Activated CD8-positive, alpha-beta memory T cell treated with anti-CD3 and anti-CD28 coated beads, Interleukin-2, amount 50 U/mL, for 4 hours (primary cell): ENCODE measurements at regions not wholly inside any gene's neighbourhood (a gene's known extent, or its start where the extent isn't known, plus 50 kb on each side); places are given as distances from the start of the nearest gene placed in this dataset.
"Not testable (repeated sequence)": the region's sequence is repeated elsewhere in the genome, so short reads cannot be mapped to it uniquely, and the experiment has no call there.

Experiments used
- DNase-seq: peaks from one replicate; pipeline ENCODE4 v3.0.0-alpha.2; 2020

DNA sequence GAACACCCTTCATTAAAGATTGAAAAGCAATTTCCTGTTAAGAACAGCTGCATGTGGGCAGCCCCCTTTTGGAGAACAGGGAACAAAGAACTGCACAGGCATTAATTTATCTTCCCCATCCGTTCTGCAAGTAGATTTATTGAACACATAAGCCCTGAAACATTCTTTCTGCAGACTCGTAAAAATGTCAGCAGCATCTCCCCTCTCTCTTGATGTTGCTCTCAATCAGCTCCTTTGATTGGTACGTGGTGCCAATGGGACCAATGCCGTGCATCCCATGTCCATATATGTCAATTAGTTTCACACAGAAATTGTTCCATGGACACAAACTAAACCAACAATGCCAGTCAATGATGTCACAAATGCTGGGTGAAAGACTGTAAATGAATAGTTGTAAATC lies 228.5 kb upstream of the RASGEF1B start:
- no peak for DNase-seq

DNA sequence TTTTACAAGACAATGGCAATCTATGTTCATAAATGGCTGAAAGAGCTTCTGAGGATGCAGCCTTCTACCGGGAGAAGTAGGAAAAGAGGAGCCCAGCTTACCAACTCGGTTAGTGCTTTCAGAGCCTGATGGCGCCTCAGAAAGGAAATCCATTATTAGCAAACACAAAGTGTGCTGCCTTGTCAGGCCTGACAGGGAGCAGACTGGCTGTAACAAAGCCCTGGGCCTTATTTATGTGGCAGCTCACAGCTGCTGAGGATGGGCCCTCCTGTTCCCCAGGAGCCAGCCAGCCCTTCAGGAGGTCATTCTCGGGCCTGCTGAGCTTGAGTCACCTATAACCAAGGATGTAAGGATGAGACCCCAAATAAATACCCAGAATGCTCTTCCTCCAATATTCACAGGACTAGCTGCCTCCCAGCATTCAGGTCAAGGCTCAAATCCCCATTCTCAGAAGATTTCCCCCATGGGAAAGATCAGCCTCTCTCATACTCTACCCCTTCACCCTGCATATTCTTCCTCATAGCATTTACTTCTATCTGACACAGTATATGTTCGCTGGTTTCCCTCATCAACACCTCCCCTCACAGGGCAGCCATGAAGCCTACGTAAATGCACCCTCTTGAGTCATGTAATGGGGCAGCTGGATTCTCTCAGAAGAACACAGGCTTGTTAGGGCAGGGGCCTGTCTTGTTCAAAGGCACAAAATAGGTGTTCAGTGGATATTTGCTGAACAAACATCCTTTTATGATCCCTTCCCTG lies 227.0 kb upstream of the RASGEF1B start:
- DNase-seq, result no peak

DNA sequence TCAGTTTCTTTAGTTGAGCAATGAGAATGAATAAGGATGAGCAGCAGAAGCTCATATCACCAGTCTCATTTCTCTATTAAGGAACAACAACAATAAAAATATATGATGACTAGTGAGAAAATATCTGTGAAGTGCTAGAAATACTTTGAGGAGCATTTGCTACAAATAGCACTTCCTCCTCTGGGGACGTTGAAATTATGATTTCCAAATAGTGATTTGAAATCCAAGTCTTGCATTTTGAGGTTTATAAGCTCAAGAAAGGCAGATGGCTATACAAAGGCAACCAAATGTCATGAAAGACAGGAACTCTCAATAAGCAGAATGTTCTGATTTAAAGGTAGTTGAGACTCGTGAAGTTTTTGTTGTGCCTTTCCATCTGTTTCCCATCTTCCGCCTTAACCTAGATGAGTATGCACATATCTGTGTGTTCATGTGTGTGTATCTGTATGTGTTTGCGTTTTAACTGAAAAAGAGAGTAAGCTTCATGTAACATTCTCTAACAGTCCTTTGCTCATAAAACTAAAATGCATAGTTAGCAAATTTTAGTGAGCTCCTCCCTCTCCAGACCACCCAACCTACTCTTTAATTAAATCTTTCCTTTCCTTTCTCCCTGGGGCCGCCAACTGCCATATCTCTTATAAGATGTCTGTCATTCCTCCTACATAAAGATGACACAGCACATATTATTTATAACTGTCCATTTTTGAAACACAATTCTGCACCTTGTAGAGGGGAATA lies 222.6 kb upstream of the RASGEF1B start:
- DNase-seq, result no peak

DNA sequence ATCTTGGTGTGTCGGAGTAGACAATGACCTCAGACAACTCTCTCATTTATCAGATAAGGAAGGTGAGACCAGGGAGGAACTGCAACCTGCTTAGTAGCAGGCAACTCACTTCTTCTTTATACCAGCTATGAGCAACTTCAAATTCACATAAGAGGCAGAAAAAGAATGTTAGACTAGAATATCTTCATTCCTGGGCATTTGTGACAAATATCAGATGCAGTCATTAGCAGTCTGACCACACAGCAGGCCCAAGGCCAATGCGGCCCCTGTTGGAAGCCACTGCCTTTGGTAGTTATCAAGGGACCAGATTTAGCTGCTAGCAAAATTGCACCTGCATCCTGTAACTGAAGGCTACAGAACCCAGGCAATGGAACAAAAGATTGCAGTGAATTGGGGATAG lies 219.2 kb upstream of the RASGEF1B start:
- no peak for DNase-seq

DNA sequence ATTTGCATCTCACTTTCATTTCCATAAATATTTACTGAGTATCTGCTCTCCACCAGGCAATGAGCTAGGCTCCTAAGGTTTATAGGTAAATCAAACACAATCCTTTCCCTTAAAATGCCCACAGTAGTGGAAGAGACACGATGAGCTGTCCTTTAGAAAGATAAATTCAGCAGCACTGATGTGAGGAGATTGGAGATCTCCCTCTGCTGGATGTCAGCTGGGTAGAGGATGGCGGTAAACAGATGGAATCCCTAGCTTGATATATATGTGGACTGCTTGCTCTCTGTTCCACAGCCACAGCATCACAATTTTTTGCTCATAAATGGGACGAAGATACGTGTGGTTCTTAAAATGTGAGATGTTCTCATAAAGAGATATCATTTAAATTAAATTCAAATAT lies 216.4 kb upstream of the RASGEF1B start:
- DNase-seq, result no peak

DNA sequence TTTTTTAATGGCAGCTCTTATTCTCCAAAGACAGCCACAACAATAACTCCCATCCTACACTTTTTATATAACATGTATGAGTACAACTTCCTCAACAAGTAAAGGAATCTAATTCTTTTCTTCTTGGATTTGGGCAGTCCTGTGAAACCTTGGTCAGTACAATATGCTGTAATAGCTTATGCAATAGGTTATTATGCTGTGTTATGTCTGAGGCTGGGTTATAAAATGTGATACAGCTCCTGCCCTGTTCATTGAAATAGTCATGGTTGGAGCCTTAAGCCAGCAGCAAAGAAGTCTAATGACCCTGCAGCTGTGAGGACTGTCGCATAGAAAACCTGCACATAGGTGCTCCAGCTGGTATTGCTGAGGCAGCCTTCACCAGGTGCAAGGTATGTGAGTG lies 215.8 kb upstream of the RASGEF1B start:
- DNase-seq, result no peak

DNA sequence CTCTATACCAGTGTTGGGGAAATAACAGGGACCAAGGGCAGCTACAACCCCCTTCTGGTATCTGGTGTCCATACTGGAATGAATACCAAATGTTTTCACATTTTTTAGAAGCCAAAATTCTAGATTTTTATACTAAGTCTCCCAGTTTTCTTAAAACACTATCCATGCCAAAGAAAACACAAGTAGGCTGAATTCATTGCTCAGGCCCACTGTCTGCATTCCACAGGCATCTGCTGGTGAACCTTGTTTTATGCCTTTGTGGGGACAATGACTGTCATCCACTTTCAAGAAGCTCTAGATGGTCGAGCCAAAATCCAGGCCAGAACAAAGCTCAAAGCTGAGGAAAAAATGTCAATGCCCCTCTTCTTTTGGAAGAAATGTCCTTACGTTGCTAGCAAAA lies 213.4 kb upstream of the RASGEF1B start:
- DNase-seq, result no peak

DNA sequence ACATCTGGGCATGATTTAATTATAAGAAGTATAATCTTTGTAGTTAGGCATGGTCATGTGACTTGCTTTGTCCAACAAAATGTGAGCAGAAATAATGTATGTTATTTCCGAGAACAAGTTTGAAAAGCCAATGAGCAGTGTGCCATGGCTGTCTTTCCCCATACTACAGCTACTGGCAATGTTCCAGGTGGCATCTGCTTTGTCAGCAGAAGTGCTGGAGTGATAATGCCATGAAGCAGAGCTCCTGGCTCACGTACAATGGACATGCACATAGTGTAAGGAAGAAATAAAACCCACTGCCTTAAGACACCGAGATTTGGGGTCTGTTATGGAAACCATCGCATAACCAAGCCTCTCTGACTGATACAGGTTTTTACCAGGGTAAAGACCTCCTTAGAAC lies 212.6 kb upstream of the RASGEF1B start:
- no peak for DNase-seq

DNA sequence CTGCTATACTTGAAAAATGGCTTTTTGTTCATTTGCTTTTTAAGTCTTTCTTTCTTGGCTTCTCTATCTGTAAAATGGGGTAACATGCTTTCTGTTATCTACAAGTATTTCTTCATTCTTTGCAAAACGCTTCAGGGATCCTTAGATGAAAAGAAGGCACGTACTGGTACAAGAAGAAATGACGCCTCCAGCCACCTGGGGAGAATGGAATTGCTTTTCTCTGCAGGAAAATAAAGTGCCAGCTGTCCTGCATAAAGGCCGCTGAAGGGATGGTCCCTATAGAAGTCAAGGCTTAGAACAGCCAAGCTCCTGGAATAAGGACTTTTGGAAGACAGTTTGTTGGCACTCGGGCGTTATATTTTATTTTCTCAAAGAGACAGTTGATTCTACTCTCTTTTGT lies 210.8 kb upstream of the RASGEF1B start:
- no peak for DNase-seq

DNA sequence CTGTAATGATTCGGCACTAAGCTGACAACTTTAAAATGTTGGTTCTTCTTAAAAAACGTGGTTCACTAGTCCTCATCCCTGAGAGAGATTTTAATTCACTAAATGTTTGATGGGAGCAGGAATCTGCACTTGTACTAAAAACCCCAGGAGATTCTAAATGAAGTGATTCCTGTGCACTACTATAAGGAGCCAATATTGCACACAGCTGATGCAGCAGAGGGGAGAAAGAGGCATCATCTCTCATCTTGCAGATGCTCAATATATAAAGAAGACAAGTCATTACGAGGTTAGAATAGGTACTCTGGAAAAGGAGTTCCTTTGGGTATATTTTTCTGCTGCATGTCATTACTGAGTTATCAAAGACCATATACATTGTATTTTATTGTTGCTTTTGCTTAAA lies 207.6 kb upstream of the RASGEF1B start:
- DNase-seq, result no peak

DNA sequence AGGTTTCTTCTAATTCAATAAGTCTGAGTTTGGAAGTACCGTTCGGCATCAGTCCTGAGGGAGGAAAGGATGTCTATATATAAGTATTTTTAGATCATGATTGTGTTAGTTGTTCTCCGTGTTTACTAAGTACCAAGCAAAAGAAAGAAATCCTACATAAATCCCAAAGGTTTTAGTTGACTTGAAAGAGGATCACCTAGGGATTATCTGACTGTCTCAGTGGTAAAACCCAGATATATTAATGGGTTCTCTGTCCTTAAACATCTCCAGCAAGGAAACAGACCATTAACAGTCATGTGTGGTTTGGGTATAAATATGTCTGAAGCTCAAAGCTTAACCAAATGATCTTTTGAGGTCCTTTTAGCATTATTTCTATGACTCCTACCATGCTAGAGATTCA lies 207.1 kb upstream of the RASGEF1B start:
- no peak for DNase-seq

DNA sequence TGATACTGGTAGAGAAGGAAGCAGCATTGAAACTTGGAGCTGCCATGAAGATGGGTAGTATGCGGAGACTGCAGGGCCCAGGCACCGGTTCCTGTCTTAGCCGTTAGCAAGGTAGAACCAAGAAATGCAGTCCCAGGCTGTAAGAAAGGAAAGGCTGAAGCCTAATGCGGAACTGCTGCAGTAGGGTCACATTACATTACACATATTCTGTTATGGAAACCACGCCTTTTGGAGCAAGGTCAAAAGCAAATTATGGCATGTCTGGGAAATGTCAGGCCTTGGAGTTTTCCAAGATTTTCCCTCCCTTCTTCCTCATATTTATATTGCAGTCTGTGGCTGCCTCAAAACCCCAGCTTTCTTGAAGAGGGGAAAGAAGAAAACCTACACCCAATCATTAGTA lies 204.8 kb upstream of the RASGEF1B start:
- DNase-seq, result no peak

DNA sequence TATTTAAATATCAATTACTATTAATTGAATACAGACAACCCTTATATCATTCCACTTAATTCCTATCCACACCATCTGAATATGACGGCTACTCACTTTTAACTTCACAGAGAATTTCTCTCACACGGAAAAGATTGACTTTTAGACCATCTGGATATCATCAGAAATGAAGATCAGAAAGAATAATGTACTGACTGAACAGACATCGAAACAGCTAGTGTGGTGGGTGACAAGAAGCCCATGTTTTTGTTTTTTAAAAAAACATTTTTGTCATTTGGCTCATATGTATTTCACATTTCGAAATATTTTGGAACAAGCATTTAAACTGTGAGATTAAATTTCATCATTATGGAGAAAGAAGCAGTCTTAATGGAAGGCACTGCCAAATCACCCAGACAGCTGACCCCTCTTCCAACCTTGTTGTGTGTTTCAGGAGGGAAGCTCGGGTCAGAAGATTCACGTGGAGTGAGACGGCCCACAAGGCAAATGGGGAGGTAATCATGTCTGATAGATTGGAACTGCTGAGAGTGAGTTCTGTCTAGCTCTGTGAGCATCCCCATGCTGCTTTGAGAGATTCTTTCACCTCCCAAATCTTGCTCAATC lies 204.2 kb upstream of the RASGEF1B start:
- no peak for DNase-seq

DNA sequence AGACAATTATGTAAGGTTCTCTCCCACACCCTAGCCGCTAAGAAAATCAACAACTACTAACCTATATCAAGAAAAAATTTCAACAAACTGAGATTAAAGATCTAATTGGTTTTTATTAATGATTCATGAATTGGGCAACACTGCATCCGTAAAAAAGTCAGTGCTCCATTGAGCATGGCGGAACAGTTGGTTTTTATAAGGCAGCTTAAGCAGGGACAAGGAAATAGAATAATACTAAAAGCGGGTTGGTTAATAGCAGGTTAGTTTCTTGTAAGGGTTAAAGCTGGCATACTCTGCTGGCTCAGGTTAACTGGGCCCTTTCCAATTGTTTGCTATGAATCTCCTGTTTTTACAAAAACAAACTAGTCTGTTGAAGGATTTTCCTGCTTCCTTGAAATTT lies 202.3 kb upstream of the RASGEF1B start:
- no peak for DNase-seq

DNA sequence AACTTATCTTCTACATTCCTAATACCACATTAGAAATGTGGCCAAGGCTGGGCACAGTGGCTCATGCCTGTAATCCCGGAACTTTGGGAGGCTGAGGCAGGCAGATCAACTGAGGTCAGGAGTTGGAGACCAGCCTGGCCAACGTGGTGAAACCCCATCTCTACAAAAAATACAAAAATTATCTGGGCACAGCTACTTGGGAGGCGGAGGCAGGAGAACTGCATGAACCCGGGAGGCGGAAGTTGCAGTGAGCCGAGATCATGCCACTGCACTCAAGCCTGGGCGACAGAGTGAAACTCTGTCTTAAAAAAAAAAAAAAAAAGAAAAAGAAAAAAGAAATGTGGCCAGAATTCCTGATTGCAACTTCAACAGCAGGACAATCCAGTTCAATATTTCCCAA lies 196.6 kb upstream of the RASGEF1B start:
- not testable (repeated sequence) for DNase-seq

DNA sequence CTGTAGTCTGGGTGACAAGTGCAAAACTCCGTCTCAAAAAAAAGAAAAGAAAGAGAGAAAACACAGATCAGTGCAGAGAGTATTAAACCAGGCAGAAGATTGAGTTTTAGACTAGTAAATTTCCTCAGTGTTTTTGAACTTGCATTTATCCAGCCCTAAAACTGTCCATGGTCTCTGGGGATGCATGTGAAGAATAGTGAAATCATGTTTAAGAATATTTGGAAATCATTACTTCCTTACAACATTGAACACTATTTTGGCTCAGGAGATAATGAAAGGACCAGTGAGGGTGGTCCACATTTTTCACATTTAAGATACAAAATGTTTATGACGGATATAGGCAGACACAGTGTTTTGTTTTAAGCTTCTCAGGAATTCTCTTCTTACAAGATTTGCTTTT lies 195.8 kb upstream of the RASGEF1B start:
- no peak for DNase-seq

DNA sequence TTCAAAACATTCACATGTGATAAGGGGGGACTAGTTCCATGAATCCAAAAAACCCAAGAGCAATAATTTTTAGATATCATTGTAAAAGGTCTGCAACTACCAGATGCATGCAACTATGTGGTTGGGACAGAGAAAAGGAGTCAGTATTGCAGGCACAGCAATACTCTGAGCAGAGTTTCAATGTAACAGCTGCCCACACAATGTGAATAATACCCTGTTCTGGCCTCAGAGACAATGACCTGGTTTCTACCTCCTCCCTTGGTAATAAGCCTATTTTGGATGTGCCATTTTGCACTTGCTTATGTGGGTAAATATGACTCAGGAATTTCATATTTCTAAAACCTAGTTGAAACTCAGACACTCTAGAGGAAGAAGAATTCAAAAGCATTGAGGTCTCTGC lies 194.8 kb upstream of the RASGEF1B start:
- DNase-seq, result no peak

DNA sequence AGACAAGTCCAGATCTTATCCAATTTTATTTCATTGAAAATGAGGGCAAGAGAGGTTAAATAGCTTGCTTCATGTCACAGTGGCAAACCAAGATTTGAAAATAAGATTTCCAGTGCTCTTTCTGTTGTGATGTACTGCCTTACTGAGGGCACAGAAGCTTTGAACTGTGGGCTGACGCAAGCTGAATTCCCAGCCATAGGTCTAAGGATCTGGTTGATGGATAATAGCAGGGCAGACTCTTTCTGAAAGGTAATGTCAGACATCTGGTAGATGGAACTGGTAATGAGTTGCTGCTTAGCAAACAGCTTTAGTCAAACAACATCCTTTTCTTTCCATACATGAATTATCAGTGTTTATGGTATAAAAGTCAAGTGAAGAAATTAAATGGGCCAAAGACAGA lies 193.9 kb upstream of the RASGEF1B start:
- DNase-seq, result no peak

DNA sequence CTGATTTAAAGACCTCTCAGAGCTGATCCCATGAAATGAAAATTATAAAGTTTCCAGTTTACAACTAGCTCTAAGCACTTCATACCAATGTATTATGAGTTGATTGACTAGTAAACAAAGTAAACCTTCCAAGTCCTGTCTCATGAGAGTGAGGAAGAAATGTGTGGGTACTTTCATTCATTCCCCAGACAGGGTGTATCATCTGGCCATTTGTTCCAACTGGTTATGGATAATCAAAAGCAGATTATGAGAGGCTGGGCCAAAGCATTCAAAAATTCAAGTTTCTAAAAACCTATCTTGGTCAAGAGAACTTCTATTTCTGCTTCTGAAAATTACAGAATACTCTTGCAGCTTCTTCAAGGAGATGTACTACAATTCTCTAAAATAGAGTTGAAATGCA lies 193.3 kb upstream of the RASGEF1B start:
- DNase-seq, result no peak

DNA sequence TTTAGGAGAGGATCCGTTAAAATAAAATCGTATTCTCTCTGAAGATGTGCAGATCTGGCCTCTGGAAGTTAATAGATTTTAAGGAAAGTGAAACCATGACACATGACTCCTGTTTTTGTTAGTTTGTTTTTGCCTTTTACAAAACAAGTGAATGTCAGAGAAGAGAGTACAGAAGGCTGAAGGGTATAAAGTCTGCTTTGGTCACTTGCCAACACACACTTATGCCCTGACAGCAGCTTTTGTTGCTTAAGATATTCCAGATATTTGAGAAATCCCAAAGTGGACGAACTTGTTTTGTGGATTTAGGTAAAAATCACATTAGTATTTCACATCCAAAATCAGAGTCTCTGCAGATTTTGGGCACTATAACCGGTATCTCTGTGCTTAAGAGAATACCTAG lies 192.4 kb upstream of the RASGEF1B start:
- no peak for DNase-seq

DNA sequence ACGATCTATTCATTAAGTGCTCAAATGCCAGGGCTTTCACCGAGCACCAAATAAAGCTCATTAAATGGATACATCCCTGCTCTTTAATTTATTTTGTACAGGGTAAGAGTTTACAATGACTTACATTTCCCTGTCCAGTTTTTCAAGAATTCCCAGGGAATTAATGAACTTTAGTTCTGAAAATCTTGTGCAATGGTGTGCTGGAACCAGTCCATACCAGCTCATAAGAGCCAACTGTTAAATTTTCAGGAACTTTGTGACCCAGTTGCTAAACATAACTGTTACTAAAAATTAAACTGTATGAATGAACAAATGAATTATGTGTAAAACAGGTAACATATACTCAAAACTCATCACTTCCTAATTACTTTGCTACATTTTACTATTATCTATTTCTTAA lies 191.7 kb upstream of the RASGEF1B start:
- DNase-seq, result no peak

DNA sequence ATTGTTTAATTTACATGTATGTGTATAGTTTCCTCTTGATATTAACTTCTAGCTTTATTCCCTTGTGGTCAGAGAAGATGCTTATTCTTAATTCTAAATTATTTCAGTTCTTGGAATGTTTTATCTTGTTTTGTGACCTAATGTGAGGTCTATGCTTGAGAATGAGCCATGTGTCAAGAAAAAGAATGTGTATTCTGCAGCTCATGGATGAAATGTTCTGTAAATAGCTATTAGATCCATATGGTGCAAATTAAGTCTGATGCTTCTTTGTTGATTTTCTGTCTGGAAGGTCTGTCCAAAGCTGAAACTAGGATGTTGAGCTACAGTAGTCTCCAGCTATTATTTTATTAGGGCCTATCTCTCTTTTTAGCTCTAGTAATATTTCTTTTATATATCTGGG lies 187.3 kb upstream of the RASGEF1B start:
- DNase-seq, result no peak

DNA sequence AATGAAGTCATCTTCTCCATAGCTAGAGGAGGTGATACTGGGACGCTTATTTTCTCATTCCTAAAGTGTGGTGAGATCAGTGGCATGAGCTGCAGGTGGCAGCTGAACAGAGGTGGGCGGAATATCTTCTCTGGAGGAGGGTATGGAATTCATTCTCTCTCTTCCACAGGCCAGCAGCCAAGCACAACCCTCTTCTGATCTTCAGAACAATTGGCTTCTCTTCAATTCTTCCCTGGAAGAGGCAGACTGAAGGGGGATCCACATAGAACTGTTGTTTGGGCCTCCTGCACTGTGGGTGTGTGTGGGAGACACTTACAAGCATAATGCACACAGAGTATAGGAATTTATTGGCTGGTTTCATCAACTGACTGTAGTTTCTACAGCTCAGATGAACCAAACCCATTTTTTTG lies 180.4 kb upstream of the RASGEF1B start:
- no peak for DNase-seq

DNA sequence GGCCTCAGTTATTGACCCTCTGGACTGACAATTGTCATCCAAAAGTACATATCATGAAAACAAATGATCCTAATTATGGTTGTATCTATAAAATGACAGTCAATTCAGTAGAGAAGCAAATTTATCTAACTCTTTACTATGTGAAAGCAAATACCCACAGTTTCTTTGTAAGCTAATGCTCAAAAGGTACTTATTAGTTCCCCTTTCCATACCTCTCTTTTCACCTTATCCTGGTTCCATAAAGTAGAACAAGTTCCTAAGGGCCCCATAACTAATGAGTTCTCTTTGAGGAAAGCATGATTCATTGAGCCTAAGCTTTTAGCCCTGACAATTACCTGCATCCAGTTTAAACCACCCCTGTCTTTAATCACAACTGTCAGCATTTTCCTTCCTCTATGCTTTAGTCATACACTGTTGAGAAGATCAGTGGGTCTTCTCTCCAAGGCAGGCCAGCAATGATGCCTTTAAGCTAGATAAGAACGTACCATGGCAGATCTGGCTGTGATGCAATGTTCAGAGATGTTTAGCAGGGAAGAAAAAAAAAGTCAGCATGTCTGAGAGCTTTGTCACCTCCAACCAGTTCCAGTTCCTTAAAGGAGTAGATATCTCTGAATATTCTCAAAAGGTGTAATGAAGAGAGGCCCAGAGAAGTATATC lies 179.7 kb upstream of the RASGEF1B start:
- no peak for DNase-seq
